ENCODE measurements at regions not wholly inside any gene's neighbourhood (a gene's known extent, or its start where the extent isn't known, plus 50 kb on each side); places are given as distances from the start of the nearest gene placed in this dataset.

DNA sequence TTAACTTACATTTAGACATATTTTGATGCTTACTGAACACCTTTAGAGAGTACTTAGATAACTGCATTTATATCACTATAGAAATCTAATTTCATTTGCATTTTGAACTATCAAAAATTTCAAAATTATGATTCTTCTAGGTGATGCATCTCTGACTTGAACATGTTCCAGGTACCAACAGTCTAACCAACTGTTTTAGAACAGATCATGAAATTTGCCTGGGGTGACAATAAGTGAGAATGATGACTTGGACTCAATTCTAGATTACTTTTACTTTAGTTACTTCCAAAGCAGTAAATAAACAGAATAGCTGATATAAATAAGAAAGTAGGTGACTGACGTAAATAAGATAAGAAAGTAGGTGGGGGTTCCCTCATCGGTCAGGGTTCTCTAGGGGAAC lies 307.8 kb downstream of the BCHE start:
- Histone ChIP-seq H3K9me2 (ENCODE audit: insufficient read depth) (no peaks in the 10 kb centered on the region), H3K9ac (ENCODE audit: low read length) (no peak overlapping the region), H3K4me2 (ENCODE audit: low read length) (no peak overlapping the region), H4K20me1 (ENCODE audit: insufficient read depth) (no peaks in the 10 kb centered on the region), H3K4me3 (replicated peaks in 1 of 2; ENCODE audit: low read depth in 1 of 2, low read length in 2 of 2) (no peak overlapping the region), H3K79me2 (ENCODE audit: insufficient read depth, low read length) (no peaks in the 10 kb centered on the region), H3K27ac (ENCODE audit: low read depth, low read length) (no peak overlapping the region), H3K27me3 (ENCODE audit: insufficient read depth, low read length) (no peaks in the 10 kb centered on the region), H3K4me1 (ENCODE audit: control insufficient read depth in 1 of 2, insufficient read depth in 2 of 2, low read length in 2 of 2) (no peaks in the 10 kb centered on the region), H3K36me3 (ENCODE audit: control insufficient read depth in 1 of 2, insufficient read depth in 2 of 2, low read length in 2 of 2) (no peaks in the 10 kb centered on the region), H2AFZ (ENCODE audit: low read depth, low read length, poor library complexity, severe bottlenecking) (no peak overlapping the region), H3K9me3 (ENCODE audit: control insufficient read depth in 1 of 2, insufficient read depth in 1 of 2, low read depth in 1 of 2, low read length in 2 of 2) (no peaks in the 10 kb centered on the region)
- DNase-seq (ENCODE audit: low read depth, low spot score) = no peak
- no TSS peak for BruUV-seq (replicated peaks)
- ChIA-PET POLR2A (no interaction called here), CTCF (no interaction called here), RAD21 (ENCODE audit: low non-redundant PET in 1 of 2, low total read pairs in 2 of 2, uncharacterized antibody in 2 of 2, unreplicated experiment in 2 of 2) (no interaction called here)
- ATAC-seq = no peak
- TF ChIP-seq ELF1 (IDR thresholded peaks at IDR 0.05; ENCODE audit: borderline replicate concordance, low read depth) = no peak
- intact Hi-C loops (cut with micrococcal nuclease) = no loop called here

DNA sequence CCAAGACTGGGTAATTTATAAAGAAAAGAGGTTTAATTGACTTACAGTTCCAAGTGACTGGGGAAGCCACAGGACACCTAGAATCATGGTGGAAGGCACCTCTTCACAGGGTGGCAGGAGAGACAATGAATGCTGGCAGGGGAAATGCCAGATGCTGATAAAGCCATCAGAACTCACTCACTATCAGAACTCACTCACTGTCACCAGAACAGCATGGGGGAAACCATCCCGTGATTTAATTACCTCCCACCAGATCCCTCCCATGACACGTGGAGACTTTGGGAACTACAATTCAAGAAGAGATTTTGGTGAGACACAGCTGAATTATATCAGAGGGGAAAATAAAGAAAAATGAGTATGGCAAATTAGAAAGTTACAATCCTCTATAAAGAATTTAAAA lies 310.9 kb downstream of the BCHE start:
- Histone ChIP-seq H3K9me2 (ENCODE audit: insufficient read depth) (no peaks in the 10 kb centered on the region), H3K79me2 (ENCODE audit: insufficient read depth, low read length) (no peaks in the 10 kb centered on the region), H3K9ac (ENCODE audit: low read length) (no peak overlapping the region), H4K20me1 (ENCODE audit: insufficient read depth) (no peaks in the 10 kb centered on the region), H3K4me2 (ENCODE audit: low read length) (no peak overlapping the region), H3K4me1 (ENCODE audit: control insufficient read depth in 1 of 2, insufficient read depth in 2 of 2, low read length in 2 of 2) (no peaks in the 10 kb centered on the region), H2AFZ (ENCODE audit: low read depth, low read length, poor library complexity, severe bottlenecking) (no peak overlapping the region), H3K36me3 (ENCODE audit: control insufficient read depth in 1 of 2, insufficient read depth in 2 of 2, low read length in 2 of 2) (no peaks in the 10 kb centered on the region), H3K27ac (ENCODE audit: low read depth, low read length) (no peak overlapping the region), H3K9me3 (ENCODE audit: control insufficient read depth in 1 of 2, insufficient read depth in 1 of 2, low read depth in 1 of 2, low read length in 2 of 2) (no peaks in the 10 kb centered on the region), H3K27me3 (ENCODE audit: insufficient read depth, low read length) (no peaks in the 10 kb centered on the region), H3K4me3 (replicated peaks in 1 of 2; ENCODE audit: low read depth in 1 of 2, low read length in 2 of 2) (no peak overlapping the region)
- intact Hi-C loops (cut with micrococcal nuclease) = loop anchor here (2.0 kb wide), 1 partner anchor 34 kb away; no protein-coding TSS in a partner anchor
- POLR2A ChIA-PET = no interaction called here
- RAD21 ChIA-PET (ENCODE audit: low non-redundant PET in 1 of 2, low total read pairs in 2 of 2, uncharacterized antibody in 2 of 2, unreplicated experiment in 2 of 2) = no interaction called here
- CTCF ChIA-PET = no interaction called here
- DNase-seq (ENCODE audit: low read depth, low spot score) = no peak
- BruUV-seq (replicated peaks) = no TSS peak
- no peak for ATAC-seq
- TF ChIP-seq EGR1 (IDR thresholded peaks at IDR 0.05; ENCODE audit: low read depth) (no peak), TCF7L2 (IDR thresholded peaks at IDR 0.05; ENCODE audit: borderline replicate concordance, extremely low read depth, insufficient read depth, insufficient read length) (no peak), POLR2AphosphoS5 (IDR thresholded peaks at IDR 0.05; ENCODE audit: low read depth, low read length) (no peak), CEBPB (IDR thresholded peaks at IDR 0.05; ENCODE audit: low read depth) (no peak), EZH2phosphoT487 (IDR thresholded peaks at IDR 0.05; ENCODE audit: borderline replicate concordance) (no peak)
- TF ChIP-seq, protein P1, sequence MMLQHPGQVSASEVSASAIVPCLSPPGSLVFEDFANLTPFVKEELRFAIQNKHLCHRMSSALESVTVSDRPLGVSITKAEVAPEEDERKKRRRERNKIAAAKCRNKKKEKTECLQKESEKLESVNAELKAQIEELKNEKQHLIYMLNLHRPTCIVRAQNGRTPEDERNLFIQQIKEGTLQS (IDR thresholded peaks at IDR 0.05) = no peak
- TF ChIP-seq, protein P2, sequence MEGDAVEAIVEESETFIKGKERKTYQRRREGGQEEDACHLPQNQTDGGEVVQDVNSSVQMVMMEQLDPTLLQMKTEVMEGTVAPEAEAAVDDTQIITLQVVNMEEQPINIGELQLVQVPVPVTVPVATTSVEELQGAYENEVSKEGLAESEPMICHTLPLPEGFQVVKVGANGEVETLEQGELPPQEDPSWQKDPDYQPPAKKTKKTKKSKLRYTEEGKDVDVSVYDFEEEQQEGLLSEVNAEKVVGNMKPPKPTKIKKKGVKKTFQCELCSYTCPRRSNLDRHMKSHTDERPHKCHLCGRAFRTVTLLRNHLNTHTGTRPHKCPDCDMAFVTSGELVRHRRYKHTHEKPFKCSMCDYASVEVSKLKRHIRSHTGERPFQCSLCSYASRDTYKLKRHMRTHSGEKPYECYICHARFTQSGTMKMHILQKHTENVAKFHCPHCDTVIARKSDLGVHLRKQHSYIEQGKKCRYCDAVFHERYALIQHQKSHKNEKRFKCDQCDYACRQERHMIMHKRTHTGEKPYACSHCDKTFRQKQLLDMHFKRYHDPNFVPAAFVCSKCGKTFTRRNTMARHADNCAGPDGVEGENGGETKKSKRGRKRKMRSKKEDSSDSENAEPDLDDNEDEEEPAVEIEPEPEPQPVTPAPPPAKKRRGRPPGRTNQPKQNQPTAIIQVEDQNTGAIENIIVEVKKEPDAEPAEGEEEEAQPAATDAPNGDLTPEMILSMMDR (IDR thresholded peaks at IDR 0.05 in 2 of 3, conservative IDR thresholded peaks at IDR 0.05 in 1 of 3; ENCODE audit: borderline replicate concordance in 1 of 3, insufficient read depth in 1 of 3, low read depth in 2 of 3, low read length in 2 of 3) = no peak
